PC-9 (cell line): ENCODE measurements at regions not wholly inside any gene's neighbourhood (a gene's known extent, or its start where the extent isn't known, plus 50 kb on each side); places are given as distances from the start of the nearest gene placed in this dataset.

Source experiments
- EZH2 ChIP-seq: fragments of 200-600 bp; sonication (generic); IDR thresholded peaks from 2 replicates; pipeline ENCODE4 v1.8.0; 2017; ENCODE audit warnings: antibody characterized with exemption, low read depth
- TF ChIP-seq, protein P1 (sequence below): fragments of 200-600 bp; sonication (generic); conservative IDR thresholded peaks from 2 replicates; pipeline ENCODE4 v1.6.1; 2017; ENCODE audit warnings: mixed run types, antibody characterized with exemption, mild to moderate bottlenecking, moderate library complexity

DNA sequence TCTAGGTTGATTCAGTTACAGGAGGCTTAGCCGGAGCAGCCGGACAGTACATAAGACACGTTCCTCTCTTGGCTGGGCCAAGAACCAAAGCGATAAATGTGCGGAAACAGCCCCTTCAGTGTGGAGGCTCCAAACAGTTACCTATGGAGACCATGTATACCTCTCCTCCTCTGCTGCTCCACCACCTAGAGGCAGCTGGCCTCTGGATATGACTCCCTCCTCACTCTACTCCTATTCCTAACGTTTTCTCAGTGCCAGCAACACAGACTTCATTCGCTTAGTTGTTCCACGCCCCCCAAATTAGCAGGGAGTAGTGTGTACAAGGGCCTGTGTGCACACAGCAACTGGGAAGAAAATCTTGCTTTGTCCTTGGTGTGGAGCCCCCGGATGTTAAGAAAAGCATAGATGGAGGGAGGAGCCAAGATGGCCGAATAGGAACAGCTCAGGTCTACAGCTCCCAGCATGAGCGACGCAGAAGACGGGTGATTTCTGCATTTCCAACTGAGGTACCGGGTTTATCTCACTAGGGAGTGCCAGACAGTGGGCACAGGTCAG is 362.3 kb upstream of the KIRREL3 start:
- TF ChIP-seq, protein P1, sequence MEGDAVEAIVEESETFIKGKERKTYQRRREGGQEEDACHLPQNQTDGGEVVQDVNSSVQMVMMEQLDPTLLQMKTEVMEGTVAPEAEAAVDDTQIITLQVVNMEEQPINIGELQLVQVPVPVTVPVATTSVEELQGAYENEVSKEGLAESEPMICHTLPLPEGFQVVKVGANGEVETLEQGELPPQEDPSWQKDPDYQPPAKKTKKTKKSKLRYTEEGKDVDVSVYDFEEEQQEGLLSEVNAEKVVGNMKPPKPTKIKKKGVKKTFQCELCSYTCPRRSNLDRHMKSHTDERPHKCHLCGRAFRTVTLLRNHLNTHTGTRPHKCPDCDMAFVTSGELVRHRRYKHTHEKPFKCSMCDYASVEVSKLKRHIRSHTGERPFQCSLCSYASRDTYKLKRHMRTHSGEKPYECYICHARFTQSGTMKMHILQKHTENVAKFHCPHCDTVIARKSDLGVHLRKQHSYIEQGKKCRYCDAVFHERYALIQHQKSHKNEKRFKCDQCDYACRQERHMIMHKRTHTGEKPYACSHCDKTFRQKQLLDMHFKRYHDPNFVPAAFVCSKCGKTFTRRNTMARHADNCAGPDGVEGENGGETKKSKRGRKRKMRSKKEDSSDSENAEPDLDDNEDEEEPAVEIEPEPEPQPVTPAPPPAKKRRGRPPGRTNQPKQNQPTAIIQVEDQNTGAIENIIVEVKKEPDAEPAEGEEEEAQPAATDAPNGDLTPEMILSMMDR = no peak
- no peak for TF ChIP-seq EZH2
